Gastrocnemius medialis (tissue), 4 donors: ENCODE measurements at regions not wholly inside any gene's neighbourhood (a gene's known extent, or its start where the extent isn't known, plus 50 kb on each side); places are given as distances from the start of the nearest gene placed in this dataset.

Source experiments
- POLR2A ChIP-seq, 2 donors: fragments of 450-650 bp; IDR thresholded peaks; one replicate each; pipeline ENCODE4 v1.6.1; 2017; ENCODE audit warnings: antibody characterized with exemption in 2 of 2, mild to moderate bottlenecking in 2 of 2, moderate library complexity in 2 of 2
- TF ChIP-seq, protein P1 (sequence below), 5 experiments: fragments of 450-650 bp in 3 of 5; fragments of 200-600 bp in 2 of 5; sonication (generic) in 2 of 5; IDR thresholded peaks in 4 of 5; conservative IDR thresholded peaks in 1 of 5; 1 replicate in 4 of 5; 2 replicates in 1 of 5; pipeline ENCODE4 v1.5.1; 2016 to 2019; ENCODE audit warnings: antibody characterized with exemption in 5 of 5, mild to moderate bottlenecking in 3 of 5, moderate library complexity in 3 of 5

DNA sequence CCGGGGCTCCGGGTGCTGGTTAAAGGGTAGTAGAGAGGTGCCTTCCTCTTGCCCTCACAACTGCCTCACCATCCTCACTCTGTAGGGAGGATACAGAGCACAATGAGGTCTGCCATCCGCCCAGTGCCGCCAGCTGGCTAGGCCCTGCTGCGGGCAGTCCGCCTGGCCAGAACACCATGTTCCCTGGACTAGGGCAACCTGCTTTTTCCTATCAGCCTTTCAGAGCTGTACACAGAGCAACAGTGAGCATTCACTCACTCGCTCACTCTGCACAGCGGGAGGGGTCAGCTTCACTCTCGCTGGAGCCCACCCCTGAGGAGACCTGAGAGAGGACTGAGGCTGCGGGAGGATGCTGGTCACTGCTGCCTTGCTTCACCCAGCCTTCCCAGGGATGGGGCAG, 218.7 kb upstream of the CHRNA7 start:
- TF ChIP-seq, protein P1, sequence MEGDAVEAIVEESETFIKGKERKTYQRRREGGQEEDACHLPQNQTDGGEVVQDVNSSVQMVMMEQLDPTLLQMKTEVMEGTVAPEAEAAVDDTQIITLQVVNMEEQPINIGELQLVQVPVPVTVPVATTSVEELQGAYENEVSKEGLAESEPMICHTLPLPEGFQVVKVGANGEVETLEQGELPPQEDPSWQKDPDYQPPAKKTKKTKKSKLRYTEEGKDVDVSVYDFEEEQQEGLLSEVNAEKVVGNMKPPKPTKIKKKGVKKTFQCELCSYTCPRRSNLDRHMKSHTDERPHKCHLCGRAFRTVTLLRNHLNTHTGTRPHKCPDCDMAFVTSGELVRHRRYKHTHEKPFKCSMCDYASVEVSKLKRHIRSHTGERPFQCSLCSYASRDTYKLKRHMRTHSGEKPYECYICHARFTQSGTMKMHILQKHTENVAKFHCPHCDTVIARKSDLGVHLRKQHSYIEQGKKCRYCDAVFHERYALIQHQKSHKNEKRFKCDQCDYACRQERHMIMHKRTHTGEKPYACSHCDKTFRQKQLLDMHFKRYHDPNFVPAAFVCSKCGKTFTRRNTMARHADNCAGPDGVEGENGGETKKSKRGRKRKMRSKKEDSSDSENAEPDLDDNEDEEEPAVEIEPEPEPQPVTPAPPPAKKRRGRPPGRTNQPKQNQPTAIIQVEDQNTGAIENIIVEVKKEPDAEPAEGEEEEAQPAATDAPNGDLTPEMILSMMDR (IDR thresholded peaks at IDR 0.05 in 4 of 5, conservative IDR thresholded peaks at IDR 0.05 in 1 of 5) = no peak
- TF ChIP-seq POLR2A (IDR thresholded peaks at IDR 0.05) = no peak
